ENCODE measurements at regions not wholly inside any gene's neighbourhood (a gene's known extent, or its start where the extent isn't known, plus 50 kb on each side); places are given as distances from the start of the nearest gene placed in this dataset.

DNA sequence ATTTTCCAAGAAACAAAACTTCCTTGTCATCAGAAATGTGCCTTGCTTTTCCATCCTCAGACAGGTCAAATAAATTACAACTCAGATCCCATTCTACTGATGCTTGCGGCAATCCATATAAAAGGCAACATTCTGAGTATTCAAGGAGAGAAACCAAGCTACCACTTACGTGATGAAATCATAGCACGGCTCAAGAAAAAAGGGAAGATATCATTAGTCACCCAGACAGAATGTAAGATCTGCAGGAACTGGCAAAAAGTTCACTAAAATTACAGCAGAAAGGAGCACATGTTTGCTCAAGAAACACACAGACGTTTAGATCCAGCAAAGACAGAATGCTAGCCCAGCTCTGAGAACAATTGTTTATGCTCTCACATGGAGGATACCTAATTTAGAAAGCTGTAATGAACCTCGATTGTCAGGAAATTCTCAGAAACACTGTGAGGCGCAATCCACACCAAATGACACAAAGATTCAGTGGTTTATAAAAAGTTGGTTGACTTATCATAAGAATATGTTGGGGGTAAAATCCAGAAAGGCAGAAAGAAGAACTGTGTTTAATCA is 304.2 kb downstream of the ADGRG6 start:
- TF ChIP-seq, protein P1, sequence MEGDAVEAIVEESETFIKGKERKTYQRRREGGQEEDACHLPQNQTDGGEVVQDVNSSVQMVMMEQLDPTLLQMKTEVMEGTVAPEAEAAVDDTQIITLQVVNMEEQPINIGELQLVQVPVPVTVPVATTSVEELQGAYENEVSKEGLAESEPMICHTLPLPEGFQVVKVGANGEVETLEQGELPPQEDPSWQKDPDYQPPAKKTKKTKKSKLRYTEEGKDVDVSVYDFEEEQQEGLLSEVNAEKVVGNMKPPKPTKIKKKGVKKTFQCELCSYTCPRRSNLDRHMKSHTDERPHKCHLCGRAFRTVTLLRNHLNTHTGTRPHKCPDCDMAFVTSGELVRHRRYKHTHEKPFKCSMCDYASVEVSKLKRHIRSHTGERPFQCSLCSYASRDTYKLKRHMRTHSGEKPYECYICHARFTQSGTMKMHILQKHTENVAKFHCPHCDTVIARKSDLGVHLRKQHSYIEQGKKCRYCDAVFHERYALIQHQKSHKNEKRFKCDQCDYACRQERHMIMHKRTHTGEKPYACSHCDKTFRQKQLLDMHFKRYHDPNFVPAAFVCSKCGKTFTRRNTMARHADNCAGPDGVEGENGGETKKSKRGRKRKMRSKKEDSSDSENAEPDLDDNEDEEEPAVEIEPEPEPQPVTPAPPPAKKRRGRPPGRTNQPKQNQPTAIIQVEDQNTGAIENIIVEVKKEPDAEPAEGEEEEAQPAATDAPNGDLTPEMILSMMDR (IDR thresholded peaks at IDR 0.05; ENCODE audit: insufficient read depth, low read length, poor library complexity, severe bottlenecking): no peak
- no peak for TF ChIP-seq EZH2phosphoT487 (conservative IDR thresholded peaks at IDR 0.05; ENCODE audit: low read length)
